Left renal cortex interstitium (tissue), 4 donors: ENCODE measurements at regions not wholly inside any gene's neighbourhood (a gene's known extent, or its start where the extent isn't known, plus 50 kb on each side); places are given as distances from the start of the nearest gene placed in this dataset.
A peak's percentile ranks its signal among the peaks of the same experiment; 100 is the strongest.

Source experiments
- DNase-seq, 4 donors: peaks; one replicate each; pipeline ENCODE4 v3.0.0-alpha.2; 2013; ENCODE audit warnings: low read depth in 4 of 4, low spot score in 2 of 4, missing footprints in 1 of 4

DNA sequence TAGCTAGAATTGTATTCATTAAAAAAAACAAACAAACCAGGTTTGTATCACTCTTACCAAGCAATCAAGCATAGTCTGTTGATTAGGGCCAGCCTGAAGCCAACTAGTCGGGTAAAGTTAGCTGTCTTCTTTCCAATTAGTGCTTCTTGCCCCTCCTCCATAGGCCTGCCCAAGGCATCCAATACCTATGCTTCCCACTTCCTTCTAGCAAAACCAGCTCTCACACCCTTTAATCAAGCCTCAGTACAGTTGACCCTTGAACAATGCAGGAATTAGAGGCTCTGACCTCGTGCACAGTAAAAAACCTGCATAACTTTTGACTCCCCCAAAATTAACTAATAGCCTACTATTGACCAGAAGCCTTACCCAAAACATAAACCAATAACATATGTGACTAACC lies 119.1 kb upstream of the DTNBP1 start:
- no peak for DNase-seq

DNA sequence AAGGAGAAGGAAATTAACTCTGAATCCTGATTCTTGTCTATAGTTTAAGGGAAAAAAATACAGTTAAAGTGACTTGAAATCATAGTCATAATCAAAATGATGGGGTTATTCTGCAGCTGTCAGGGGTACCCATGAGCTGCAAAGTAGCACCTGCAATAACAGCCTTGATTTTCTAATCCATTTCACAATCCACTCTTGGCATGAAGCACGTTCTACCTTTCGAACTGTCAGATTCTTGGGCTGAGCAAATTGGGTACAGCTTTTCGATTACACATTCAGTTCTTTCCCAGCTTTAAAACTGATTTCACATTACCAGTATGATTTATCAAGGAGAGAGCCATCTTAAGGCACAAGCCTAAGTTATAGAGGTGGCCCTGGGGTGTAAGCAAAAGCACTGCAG lies 118.5 kb upstream of the DTNBP1 start:
- DNase-seq = no peak

DNA sequence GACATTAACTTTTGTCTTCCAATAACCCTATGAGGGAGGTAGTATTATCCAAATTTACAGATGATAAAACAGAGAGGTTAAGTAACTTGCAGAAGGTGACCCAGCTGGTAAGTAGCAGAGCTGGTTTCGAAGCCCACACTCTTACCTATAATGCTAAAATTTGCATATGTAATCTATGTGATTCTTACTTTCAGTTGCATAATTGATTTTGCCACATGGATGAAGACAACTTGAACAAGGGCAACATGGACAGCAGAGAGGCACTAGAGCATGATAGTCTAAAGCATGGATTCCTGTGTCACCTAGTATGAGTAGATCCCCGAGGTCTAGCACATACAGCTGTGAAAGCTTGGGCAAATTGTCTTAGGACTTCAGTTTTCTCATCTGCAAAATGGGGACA lies 117.6 kb upstream of the DTNBP1 start:
- DNase-seq = no peak

DNA sequence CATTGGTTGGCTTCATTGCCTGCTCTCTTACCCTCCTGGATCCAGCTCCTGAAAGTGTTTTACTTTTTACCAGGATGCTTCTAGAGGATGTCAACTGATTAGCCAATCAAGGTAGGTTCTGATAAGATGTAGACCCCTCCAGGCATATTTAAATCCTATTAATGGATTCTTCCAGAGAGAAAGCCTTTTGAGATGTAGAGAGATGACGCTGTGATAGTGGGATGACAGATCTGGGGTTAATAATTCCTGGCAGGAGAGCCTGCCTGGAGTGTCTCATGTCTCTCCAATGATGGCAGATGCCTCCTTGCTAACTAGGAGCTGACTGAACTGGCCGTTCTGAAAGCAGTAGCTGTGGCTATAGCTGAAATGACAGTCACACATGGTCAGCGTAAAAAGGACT lies 116.9 kb upstream of the DTNBP1 start:
- no peak for DNase-seq

DNA sequence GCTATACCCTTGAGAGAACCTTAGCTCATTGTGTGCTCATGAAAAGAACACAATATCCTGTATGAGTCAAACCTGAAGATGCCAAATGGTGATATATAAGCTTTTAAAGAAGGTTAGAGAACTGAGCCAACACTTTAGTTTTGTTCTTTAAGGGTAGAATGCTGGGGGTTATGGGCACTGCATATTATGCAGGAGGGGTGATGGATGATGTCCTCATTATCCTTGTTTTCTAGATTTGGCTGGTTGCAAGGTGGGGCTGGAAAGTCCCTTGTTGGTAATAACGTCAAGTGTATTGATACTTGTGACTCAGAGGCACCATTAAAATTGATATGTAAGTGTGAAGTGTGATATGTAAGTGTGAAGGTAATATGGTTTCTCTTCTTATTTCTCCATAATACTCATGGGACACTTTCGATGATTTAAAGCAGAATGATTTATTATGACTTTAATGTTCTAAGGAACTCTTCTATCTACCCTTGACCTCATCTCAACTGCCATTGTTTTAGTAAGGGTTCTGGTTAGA lies 113.7 kb upstream of the DTNBP1 start:
- DNase-seq = no peak

DNA sequence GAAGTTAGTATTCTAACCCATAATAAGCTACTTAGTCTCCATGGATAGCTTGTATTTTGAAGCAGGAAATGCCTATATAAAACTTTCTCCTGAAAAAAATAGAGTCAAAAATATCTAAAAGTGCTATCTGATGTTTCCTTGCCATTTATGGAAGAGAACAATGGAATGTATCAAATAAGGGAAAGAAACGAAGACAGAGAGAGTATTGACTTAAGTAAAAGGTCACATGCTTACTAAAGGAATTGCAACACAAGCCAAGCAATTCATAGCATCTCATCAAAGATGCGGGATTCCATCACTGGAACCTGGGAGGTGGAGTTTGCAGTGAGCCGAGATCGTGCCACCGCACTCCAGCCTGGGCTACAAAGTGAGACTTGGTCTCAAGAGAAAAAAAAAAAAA lies 112.9 kb upstream of the DTNBP1 start:
- DNase-seq = no peak

DNA sequence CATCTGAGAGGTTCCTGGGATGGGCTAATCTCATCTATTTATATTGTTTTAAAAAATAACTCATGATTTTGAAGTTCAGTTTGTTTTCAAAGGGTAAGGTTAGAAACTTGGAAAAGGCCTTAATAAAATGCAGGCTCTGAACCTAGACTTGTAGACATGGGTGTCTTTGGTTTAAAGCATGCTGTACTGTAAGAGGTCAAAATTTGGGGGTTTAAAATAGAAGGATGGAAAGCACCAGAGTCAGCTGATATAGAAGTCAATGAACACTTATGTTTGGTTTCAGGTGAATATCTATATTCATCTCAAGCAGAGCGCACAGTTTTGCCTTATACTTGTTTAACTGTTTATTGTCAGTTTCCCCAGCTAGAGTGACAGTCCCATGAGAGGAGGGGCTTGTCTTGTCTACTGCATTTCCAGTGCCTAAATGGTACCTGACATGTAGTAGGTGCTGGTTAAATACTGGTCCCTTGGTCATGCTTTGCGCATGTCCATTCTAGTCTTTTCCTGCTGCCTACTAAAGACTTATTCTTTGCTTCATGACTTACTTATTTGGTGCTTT lies 112.3 kb upstream of the DTNBP1 start:
- no peak for DNase-seq

DNA sequence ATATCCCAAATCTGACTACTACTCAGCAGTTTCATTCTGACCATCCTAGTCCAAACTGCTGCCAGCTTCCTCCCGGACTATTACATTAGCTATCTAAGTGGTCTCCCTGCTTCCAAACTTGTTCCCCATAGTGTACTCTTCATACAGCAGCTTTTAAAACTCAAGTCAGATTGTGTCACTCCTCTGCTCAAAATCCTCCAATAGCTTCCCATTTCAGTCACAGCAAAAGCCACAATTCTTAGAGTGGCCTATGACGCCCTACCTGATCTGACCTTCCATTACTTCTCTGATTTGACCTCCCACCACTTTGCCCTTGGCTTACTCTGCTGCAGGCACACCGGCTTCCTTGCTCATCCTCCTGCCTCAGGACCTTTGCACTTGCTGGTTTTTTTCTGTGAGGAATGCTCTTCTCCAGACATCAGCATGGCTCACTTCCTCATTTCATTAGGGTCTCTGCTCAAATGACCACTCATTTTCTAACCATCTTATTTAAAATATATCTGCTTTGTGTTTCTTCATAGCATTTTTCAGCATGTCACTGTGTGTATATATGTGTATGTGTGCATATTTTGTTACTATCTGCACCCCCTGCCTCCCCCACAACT lies 111.1 kb upstream of the DTNBP1 start:
- no peak for DNase-seq

DNA sequence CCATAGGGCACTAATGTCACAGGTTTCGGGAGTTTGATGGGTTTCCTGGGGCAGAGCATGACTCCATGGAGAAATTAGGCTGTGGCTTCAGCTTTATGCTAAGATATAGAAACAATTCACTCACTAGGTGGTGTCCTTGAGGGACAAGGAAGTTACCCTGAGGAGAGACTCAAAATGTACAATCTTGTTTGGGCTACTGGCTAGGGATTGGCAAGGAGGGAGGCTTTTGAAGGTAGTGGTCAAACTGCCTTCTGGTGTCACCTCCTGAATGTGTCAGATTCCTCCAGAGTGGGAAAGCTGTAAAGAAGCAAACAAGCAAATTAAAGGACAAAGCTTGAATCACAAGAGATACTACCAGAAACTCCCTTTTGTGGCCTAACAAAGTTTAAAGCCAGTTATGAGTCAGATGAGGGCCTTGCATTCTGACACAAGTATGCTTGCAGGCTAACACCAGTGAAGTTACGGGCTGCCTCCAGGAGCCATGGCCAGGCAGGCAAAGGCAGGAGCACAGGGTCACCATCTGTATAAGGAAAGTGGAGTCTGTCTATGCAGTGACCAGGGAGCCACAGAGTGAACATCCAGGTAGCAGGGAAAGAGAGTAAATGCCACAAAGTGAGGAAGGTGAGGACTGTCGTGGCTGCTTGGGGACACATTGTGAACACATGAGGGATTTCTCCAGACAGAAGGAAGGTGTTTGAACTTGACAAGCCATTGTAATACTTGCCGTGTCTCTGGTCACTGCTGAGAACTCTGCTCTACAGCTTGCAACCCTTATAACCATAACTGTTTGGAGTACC lies 107.7 kb upstream of the DTNBP1 start:
- no peak for DNase-seq

DNA sequence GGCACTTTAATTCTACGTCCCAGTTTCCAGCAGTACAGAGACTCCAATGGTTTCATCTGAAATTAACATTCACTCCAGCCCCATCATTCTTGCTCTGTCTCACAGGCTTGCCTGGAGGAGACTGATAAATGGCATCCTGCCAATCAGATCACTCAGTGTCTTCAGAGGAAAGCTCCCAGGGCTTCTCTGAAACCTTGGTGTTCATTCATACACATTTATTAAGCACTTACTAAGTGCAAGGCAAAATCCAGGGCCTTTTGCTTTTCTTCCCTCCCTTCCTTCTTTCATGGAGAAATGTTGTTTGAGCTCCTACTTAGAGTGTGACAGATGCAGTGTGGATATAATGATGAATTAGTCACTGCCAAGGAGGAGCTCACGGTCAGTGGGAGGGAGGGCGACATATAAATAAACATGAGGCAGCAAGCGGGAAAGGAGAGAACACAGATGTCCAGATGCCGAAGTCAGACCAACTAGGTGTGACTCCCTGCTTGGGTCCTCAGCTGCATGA lies 106.7 kb upstream of the DTNBP1 start:
- DNase-seq = no peak

DNA sequence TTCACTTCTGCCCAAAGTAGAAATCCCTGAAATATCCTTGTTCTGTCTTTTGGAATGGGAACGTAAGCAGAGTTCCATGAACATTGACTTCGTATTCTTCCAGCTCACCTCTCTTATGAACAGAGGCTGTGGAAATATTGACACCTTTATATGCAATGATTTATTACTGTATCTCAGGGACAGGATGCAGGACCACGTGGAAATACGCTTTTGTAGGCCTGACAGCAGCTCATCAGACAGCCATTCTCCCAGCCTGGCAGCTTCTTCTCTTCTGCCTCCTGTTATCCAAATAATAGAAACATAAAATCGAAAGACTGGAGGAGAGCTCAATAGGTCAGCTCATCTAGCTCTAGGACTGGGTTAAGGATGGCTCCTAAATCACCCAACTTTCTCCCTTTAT lies 106.2 kb upstream of the DTNBP1 start:
- DNase-seq = no peak

DNA sequence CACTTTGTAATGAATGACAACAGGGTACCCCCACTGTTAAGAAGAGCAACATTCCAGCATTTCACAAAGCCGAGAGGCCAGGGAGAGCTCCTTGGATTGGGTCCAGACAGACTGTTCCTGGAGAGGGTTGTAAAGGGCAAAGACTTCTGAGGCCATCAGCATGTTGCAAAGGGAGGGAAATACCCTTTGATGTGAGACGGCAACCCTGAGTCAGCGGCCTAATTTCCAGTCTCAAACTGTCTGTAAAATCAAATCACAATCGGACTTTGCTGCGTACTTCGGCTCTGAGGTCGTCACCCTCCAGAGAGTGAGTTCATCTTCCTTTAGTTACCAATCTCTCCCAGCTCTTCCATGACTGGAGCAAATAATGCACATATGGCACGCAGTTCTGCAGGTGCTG lies 101.0 kb upstream of the DTNBP1 start:
- DNase-seq = peak; percentile 3 to 29 (median 18)

DNA sequence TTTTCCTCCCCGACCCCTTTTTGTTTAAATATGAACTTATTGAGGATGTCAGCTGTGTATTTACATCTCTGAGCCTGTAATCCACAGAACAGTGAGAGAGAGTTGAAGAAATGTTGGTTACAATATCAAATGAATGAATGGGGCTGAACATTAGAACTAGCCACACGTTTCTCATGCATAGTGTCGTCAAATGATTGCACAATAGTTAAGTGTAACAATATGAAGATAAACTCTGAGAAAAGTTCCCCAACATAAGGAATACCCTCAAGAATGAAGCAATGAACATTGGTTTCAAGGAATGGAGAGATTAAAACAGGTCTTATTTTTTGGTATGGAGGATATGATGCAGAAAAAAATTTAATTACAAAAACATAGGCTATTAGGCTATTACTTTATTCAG lies 100.5 kb upstream of the DTNBP1 start:
- no peak for DNase-seq

DNA sequence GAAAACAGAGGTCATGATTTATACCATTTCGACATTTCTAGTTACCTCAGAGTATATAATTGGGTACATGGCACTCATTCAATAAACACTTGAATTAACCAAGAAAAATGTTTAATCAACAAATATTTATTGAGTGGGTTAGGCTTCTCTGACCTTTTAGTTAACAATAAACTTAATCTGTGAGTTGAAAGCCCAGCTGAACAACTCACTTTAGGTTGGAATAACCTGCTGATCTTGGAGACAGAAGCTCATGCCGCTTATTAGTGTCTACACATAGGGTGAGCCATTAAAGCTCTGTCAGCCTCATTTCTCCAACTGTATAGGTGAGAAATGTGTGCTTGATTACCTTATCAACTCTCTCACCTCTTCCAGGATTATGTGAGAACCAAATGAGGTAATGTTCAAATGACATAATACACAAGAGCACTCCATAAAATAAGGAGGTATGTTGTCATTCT lies 98.2 kb upstream of the DTNBP1 start:
- no peak for DNase-seq

DNA sequence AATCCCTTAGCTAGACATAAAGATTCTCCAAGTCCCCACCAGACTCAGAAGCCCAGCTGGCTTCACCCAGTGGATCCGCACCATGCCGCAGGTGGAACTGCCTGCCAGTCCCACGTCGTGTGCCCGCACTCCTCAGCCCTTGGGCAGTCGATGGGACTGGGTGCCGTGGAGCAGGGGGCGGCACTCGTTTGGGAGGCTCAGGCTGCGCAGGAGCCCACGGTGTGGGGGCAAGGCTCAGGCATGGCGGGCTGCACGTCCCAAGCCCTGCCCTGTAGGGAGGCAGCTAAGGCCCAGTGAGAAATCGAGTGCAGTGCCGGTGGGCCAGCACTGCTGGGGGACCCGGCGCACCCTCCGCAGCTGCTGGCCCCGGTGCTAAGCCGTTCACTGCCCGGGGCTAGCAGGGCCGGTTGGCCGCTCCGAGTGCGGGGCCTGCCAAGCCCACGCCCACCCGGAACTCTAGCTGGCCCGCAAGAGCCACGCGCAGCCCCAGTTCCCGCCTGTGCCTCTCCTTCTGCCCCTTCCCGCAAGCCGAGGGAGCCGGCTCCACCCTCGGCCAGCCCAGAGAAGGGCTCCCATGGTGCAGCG lies 95.9 kb upstream of the DTNBP1 start:
- no peak for DNase-seq

DNA sequence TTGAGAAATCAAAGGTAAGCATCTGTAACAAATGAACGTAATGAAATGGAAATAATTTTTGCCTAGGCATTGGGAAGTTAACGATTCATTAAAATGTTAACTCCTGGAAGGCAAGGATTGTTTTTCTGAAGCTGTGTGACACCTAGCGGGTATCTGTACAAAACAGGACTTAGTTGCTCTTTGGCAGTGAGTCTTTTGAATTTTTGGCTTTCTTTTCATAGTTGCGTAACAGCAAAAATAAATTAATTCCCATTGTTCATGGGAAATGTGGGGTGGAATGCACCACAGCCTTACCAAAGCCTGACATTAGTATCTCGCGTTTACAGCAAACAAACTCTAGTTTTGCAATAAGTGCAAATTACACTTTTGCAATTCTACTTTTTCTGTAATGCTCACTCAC lies 92.7 kb upstream of the DTNBP1 start:
- no peak for DNase-seq

DNA sequence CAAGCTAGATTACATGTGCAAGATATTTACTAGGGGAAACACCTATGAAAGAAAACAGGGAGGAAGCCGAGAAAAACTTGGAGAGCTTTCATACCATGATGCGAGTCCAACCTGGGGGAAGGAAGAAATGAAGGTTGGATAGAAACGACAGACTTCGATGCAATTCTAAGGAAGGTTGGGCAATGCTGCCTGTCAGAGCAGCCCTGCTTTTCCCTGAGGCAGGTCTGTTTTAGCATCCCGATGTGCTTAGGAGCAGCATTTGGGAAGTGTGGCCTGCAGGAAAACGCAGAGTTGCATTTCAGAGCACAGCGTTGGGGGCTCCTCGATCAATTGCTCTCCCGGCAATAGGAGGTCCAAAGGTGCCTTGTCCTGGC lies 91.9 kb upstream of the DTNBP1 start:
- no peak for DNase-seq

DNA sequence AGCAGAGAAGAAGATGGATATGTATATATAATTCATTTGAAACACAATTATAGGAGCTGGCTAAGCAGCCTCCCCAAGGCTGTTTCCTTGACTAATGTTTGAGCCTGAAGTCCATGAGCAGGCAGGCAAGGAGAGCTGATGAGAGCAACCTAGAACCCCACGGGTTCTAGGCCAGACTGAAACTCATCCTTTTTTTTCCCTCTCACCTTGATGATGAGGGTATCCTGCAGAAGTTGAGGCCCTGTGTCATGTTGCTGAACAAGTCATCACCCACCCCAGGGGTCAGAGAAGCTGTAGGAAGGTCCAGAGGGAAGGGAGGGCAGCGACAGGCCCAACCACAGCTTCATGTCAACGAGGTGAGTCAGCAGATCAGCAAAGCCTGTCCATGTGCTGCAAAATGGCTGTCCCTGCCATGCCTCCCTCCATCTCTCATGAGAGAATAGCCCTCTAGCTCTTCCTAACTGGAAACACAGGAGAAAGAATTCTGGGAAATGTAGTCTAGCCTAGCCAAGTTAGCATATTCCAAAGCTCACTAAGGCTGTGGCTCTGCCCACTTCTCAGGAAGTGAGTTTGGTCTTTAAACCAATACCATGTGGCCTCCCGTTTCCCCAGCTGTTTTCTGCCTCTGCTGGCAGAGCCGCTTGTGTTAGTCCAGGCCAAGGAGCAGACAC lies 91.3 kb upstream of the DTNBP1 start:
- no peak for DNase-seq

DNA sequence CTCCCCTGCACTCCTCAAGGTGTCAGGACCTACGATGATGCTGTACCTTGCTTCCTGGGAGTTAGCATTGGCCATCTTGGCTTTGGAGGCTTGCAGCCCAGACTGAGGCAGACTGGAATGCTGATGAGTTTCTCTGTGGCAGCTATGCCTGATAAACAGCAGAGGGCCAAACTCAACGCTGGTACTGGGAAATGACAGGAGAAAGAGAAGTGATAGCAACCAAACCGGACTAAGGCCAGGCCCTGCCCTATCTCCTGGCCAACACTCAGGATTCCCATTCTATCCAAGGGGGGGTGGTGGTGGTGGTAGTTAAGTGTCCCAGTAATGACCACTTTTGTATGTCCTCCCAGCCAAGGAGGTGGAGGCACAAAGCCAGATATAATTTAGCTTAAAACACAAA lies 90.0 kb upstream of the DTNBP1 start:
- DNase-seq = no peak

DNA sequence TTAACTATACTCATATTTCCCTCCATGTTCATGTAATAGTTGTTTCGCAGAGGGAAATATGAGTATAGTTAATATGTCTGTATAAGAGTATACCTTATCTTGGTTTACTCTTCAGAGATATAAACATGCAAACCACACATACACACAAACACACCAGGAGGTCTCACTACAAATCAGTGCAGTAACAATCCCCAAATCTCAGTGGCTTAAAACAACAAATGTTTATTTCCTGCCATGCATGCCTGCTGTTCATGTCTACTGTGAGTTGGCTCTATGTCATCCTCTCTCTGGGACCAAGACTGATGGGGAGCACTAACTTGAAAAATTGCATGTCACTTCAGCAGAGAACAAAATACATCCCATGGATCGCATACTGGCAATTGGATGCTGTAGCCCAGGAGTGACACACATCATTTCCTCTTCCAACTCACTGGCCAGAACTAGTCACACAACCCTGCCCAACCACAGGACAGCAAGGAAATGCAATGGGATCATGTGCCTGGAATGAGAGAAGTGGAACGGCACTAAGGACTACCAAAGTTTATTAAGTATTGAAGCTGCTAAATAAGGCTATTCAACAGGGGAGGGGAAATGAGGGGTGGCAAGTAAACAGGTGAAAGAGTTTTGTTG lies 89.0 kb upstream of the DTNBP1 start:
- no peak for DNase-seq
